GM12891 (cell line): ENCODE measurements at regions not wholly inside any gene's neighbourhood (a gene's known extent, or its start where the extent isn't known, plus 50 kb on each side); places are given as distances from the start of the nearest gene placed in this dataset.

Experiments
- POLR2A ChIP-seq: IDR thresholded peaks from 2 replicates; pipeline ENCODE4 v1.6.1; 2011; ENCODE audit warnings: low read depth, low read length, control low read depth
- POLR2AphosphoS5 ChIP-seq: IDR thresholded peaks from 2 replicates; pipeline ENCODE4 v1.6.1; 2011; ENCODE audit warnings: low read depth, low read length, control low read depth
- TAF1 ChIP-seq: IDR thresholded peaks from 2 replicates; pipeline ENCODE4 v1.6.1; 2011; ENCODE audit warnings: low read depth, low read length, control low read depth

- TF ChIP-seq POLR2A (no peak), POLR2AphosphoS5 (no peak), TAF1 (no peak)
These were observed 106.0 kb downstream of the PALM2AKAP2 start for GRCh38 chr9:109886041-109886440.
